Neural cell (in vitro differentiated cells): ENCODE measurements at regions not wholly inside any gene's neighbourhood (a gene's known extent, or its start where the extent isn't known, plus 50 kb on each side); places are given as distances from the start of the nearest gene placed in this dataset.
A peak's percentile ranks its signal among the peaks of the same experiment; 100 is the strongest.

Experiments
- H2AFZ ChIP-seq: fragments of 200-600, 300-800 bp; sonication (generic), shearing (Covaris generic); 2 replicates; pipeline ENCODE4 v1.6.0; 2014; ENCODE audit warnings: low read depth, mild to moderate bottlenecking, antibody characterized with exemption, low read length, moderate library complexity
- H3F3A ChIP-seq: fragments of 200-600 bp; shearing (Covaris generic); 2 replicates; pipeline ENCODE4 v1.6.1; 2016; ENCODE audit warnings: mild to moderate bottlenecking, moderate library complexity, mixed read lengths, antibody characterized with exemption, low read length; ENCODE audit not compliant: insufficient read depth, poor library complexity, severe bottlenecking
- H3K27ac ChIP-seq: fragments of 200-600, 300-800 bp; sonication (generic), shearing (Covaris generic); 2 replicates; pipeline ENCODE4 v1.5.1; 2014; ENCODE audit warnings: mild to moderate bottlenecking, low read length, moderate library complexity
- H3K27me3 ChIP-seq: fragments of 300-800, 200-600 bp; sonication (generic), shearing (Covaris generic); 2 replicates; pipeline ENCODE4 v1.6.0; 2014; ENCODE audit warnings: mild to moderate bottlenecking, low read depth, low read length, moderate library complexity; ENCODE audit not compliant: insufficient read depth
- H3K36me3 ChIP-seq: fragments of 300-800, 200-600 bp; sonication (generic), shearing (Covaris generic); 2 replicates; pipeline ENCODE4 v1.5.1; 2014; ENCODE audit warnings: mild to moderate bottlenecking, antibody characterized with exemption, low read length, moderate library complexity; ENCODE audit not compliant: insufficient read depth
- H3K4me2 ChIP-seq: fragments of 300-800, 200-600 bp; sonication (generic), shearing (Covaris generic); 2 replicates; pipeline ENCODE4 v1.6.0; 2014; ENCODE audit warnings: mild to moderate bottlenecking, low read length
- H3K4me3 ChIP-seq: fragments of 300-800, 200-600 bp; sonication (generic), shearing (Covaris generic); 2 replicates; pipeline ENCODE4 v1.5.1; 2014; ENCODE audit warnings: mild to moderate bottlenecking, low read length, moderate library complexity
- H3K79me2 ChIP-seq: fragments of 200-600 bp; shearing (Covaris generic); replicated peaks from 2 replicates; pipeline ENCODE4 v1.6.0; 2014; ENCODE audit warnings: mild to moderate bottlenecking, low read length, moderate library complexity; ENCODE audit not compliant: insufficient read depth
- H3K9ac ChIP-seq: fragments of 300-800, 200-600 bp; sonication (generic), shearing (Covaris generic); 2 replicates; pipeline ENCODE4 v1.6.1; 2016; ENCODE audit warnings: mild to moderate bottlenecking, low read length, mixed read lengths
- H3K9me2 ChIP-seq: fragments of 200-600 bp; shearing (Covaris generic); 2 replicates; pipeline ENCODE4 v1.6.1; 2016; ENCODE audit warnings: mild to moderate bottlenecking, low read length, mixed read lengths; ENCODE audit not compliant: insufficient read depth
- H3K9me3 ChIP-seq: fragments of 200-600, 300-800 bp; sonication (generic), shearing (Covaris generic); 2 replicates; pipeline ENCODE4 v1.6.1; 2016; ENCODE audit warnings: mild to moderate bottlenecking, mixed run types, low read length, moderate library complexity, mixed read lengths
- H4K20me1 ChIP-seq: fragments of 200-600 bp; shearing (Covaris generic); 2 replicates; pipeline ENCODE4 v1.6.1; 2016; ENCODE audit warnings: mild to moderate bottlenecking, mixed run types; ENCODE audit not compliant: insufficient read depth
- EP300 ChIP-seq: fragments of 450-650 bp; conservative IDR thresholded peaks from 2 replicates; pipeline ENCODE4 v1.6.1; 2014; ENCODE audit warnings: antibody characterized with exemption, mild to moderate bottlenecking, moderate library complexity; ENCODE audit not compliant: poor library complexity, severe bottlenecking
- EZH2 ChIP-seq: fragments of 200-600, 300-800 bp; shearing (Covaris generic), sonication (generic); IDR thresholded peaks from 2 replicates; pipeline ENCODE4 v1.6.1; 2014; ENCODE audit warnings: antibody characterized with exemption, low read length, borderline replicate concordance, mild to moderate bottlenecking; ENCODE audit not compliant: insufficient read depth, poor library complexity, severe bottlenecking
- MXI1 ChIP-seq: fragments of 450-650 bp; conservative IDR thresholded peaks from 2 replicates; pipeline ENCODE4 v1.6.1; 2014; ENCODE audit warnings: antibody characterized with exemption, mild to moderate bottlenecking; ENCODE audit not compliant: poor library complexity, severe bottlenecking
- POLR2AphosphoS5 ChIP-seq: IDR thresholded peaks from 2 replicates; pipeline ENCODE4 v1.6.1; 2012
- RAD21 ChIP-seq: fragments of 450-650 bp; conservative IDR thresholded peaks from 2 replicates; pipeline ENCODE4 v1.6.1; 2014; ENCODE audit warnings: antibody characterized with exemption, mild to moderate bottlenecking, moderate library complexity
- REST ChIP-seq: IDR thresholded peaks from 2 replicates; pipeline ENCODE4 v1.6.1; 2012; ENCODE audit warnings: borderline replicate concordance
- SMC3 ChIP-seq: fragments of 450-650 bp; conservative IDR thresholded peaks from 2 replicates; pipeline ENCODE4 v1.6.1; 2014; ENCODE audit warnings: antibody characterized with exemption, mild to moderate bottlenecking, moderate library complexity; ENCODE audit not compliant: poor library complexity
- TAF1 ChIP-seq: IDR thresholded peaks from 2 replicates; pipeline ENCODE4 v1.6.1; 2012; ENCODE audit warnings: low read depth
- TF ChIP-seq, protein P1 (sequence below): fragments of 450-650 bp; IDR thresholded peaks from 2 replicates; pipeline ENCODE4 v1.5.1; 2014; ENCODE audit warnings: antibody characterized with exemption, mild to moderate bottlenecking, moderate library complexity; ENCODE audit not compliant: poor library complexity, severe bottlenecking

DNA sequence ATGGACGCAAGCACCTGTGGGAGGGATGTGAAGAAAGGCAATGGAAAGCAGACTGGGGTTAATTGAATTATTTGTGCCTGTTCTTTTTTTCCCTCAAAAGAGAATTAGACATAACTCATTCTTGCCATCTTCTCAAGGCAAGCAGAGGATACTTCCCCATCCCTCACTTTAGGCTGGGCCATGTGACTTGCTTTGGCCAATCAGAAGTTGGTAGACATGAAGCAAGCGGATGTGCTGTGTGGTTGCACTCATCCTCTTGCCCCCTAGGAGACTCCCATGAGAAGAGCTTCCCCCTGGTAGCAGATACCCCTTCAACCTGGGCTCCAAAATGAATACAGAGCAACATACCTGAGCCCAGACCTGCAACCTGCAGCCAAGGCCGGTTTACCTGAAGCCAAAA lies 124.4 kb upstream of the ZC3H12C start:
- no peaks in the 10 kb centered on the region for H3K79me2 ChIP-seq
- no peaks in the 10 kb centered on the region for H3K9me2 ChIP-seq
- H3K4me2 ChIP-seq, result no peak overlapping the region
- no peaks in the 10 kb centered on the region for H3K27me3 ChIP-seq
- H4K20me1 ChIP-seq, result no peaks in the 10 kb centered on the region
- TF ChIP-seq TAF1 (no peak), POLR2AphosphoS5 (no peak), SMC3 (no peak), EZH2 (no peak), MXI1 (no peak), REST (no peak), EP300 (no peak), RAD21 (no peak)
- TF ChIP-seq, protein P1, sequence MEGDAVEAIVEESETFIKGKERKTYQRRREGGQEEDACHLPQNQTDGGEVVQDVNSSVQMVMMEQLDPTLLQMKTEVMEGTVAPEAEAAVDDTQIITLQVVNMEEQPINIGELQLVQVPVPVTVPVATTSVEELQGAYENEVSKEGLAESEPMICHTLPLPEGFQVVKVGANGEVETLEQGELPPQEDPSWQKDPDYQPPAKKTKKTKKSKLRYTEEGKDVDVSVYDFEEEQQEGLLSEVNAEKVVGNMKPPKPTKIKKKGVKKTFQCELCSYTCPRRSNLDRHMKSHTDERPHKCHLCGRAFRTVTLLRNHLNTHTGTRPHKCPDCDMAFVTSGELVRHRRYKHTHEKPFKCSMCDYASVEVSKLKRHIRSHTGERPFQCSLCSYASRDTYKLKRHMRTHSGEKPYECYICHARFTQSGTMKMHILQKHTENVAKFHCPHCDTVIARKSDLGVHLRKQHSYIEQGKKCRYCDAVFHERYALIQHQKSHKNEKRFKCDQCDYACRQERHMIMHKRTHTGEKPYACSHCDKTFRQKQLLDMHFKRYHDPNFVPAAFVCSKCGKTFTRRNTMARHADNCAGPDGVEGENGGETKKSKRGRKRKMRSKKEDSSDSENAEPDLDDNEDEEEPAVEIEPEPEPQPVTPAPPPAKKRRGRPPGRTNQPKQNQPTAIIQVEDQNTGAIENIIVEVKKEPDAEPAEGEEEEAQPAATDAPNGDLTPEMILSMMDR, result no peak
- peaks cover 3% of the 10 kb centered on the region for H3F3A ChIP-seq
- no peak overlapping the region for H3K4me3 ChIP-seq
- H3K9ac ChIP-seq, result no peak overlapping the region
- no peak overlapping the region for H3K27ac ChIP-seq
- no peaks in the 10 kb centered on the region for H3K36me3 ChIP-seq
- no peaks in the 10 kb centered on the region for H3K9me3 ChIP-seq
- no peak overlapping the region for H2AFZ ChIP-seq

- H3K9me2 ChIP-seq, result no peaks in the 10 kb centered on the region
- peaks cover 3% of the 10 kb centered on the region for H3F3A ChIP-seq
- no peaks in the 10 kb centered on the region for H3K36me3 ChIP-seq
- no peaks in the 10 kb centered on the region for H3K27me3 ChIP-seq
- H4K20me1 ChIP-seq, result no peaks in the 10 kb centered on the region
- H3K4me2 ChIP-seq, result peak overlapping the region; percentile 62
- peak overlapping the region; percentile 22 for H3K9ac ChIP-seq
- H2AFZ ChIP-seq, result no peak overlapping the region
- TF ChIP-seq TAF1, result no peak
- TF ChIP-seq MXI1, result no peak
- TF ChIP-seq, protein P1, result no peak
- TF ChIP-seq SMC3, result no peak
- no peak for TF ChIP-seq REST
- TF ChIP-seq EZH2, result no peak
- TF ChIP-seq EP300, result no peak
- no peak for TF ChIP-seq POLR2AphosphoS5
- TF ChIP-seq RAD21, result no peak
- peak overlapping the region; percentile 86 for H3K27ac ChIP-seq
- no peaks in the 10 kb centered on the region for H3K79me2 ChIP-seq
- peak overlapping the region; percentile 51 for H3K4me3 ChIP-seq
- no peaks in the 10 kb centered on the region for H3K9me3 ChIP-seq
Observed at GRCh38 chr11:109970516-109971183, 122.5 kb upstream of the ZC3H12C start.
